ENCODE measurements at regions not wholly inside any gene's neighbourhood (a gene's known extent, or its start where the extent isn't known, plus 50 kb on each side); places are given as distances from the start of the nearest gene placed in this dataset.

DNA sequence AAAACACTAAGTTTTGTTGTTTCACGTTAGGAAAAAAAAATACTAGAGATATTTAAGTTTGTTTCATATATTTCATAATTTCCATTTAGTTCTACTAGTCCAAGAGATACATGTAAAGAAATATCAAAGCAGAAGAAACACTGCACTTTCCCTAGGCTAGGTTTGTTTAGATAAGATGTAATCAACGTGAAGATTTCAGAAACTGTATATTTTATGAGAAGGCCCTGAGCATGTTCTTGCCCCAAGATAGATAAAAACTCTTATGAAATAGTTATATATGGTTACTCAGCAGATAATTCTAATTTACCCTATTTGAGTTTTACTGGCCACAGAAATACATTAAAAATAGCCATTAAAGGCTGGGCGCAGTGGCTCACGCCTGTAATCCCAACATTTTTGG, 143.6 kb upstream of the CBLN2 start (continued):
- TF ChIP-seq KDM5A (IDR thresholded peaks at IDR 0.05; ENCODE audit: low read length) = no peak
- TF ChIP-seq, protein P1, sequence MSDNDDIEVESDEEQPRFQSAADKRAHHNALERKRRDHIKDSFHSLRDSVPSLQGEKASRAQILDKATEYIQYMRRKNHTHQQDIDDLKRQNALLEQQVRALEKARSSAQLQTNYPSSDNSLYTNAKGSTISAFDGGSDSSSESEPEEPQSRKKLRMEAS (IDR thresholded peaks at IDR 0.05) = no peak
